GM23338 (cell line): ENCODE measurements at regions not wholly inside any gene's neighbourhood (a gene's known extent, or its start where the extent isn't known, plus 50 kb on each side); places are given as distances from the start of the nearest gene placed in this dataset.

Source experiments
- ATAC-seq: fragments of 200-7000 bp; cut with Tn5 transposase; 3 replicates; pipeline ENCODE4 v1.9.1; 2020
- DNase-seq: peaks from one replicate; pipeline ENCODE4 v3.0.0-alpha.2; 2015; ENCODE audit warnings: low spot score
- H2AFZ ChIP-seq: fragments of 200-600 bp; sonication (generic); 2 replicates; pipeline ENCODE4 v1.8.0; 2016; ENCODE audit warnings: antibody characterized with exemption, mild to moderate bottlenecking, moderate library complexity
- H3F3A ChIP-seq: fragments of 200-600 bp; sonication (generic); replicated peaks from 2 replicates; pipeline ENCODE4 v1.8.0; 2017; ENCODE audit warnings: antibody characterized with exemption, mixed run types, low read depth
- H3K27ac ChIP-seq: fragments of 200-600 bp; sonication (generic); 2 replicates; pipeline ENCODE4 v1.6.1; 2016; ENCODE audit warnings: low read depth
- H3K27me3 ChIP-seq: fragments of 200-600 bp; sonication (generic); 2 replicates; pipeline ENCODE4 v1.8.0; 2016; ENCODE audit warnings: mild to moderate bottlenecking, mixed run types, moderate library complexity; ENCODE audit not compliant: insufficient read depth
- H3K36me3 ChIP-seq: fragments of 200-600 bp; sonication (generic); 2 replicates; pipeline ENCODE4 v1.8.0; 2016; ENCODE audit warnings: mild to moderate bottlenecking; ENCODE audit not compliant: insufficient read depth
- H3K4me1 ChIP-seq: fragments of 200-600 bp; sonication (generic); 2 replicates; pipeline ENCODE4 v1.8.0; 2016; ENCODE audit warnings: mild to moderate bottlenecking, moderate library complexity; ENCODE audit not compliant: insufficient read depth
- H3K4me2 ChIP-seq: fragments of 200-600 bp; sonication (generic); 2 replicates; pipeline ENCODE4 v1.7.1; 2017; ENCODE audit warnings: mixed run types
- H3K4me3 ChIP-seq: fragments of 200-600 bp; sonication (generic); 2 replicates; pipeline ENCODE4 v1.6.1; 2016; ENCODE audit warnings: mixed run types
- H3K79me2 ChIP-seq: fragments of 200-600 bp; sonication (generic); replicated peaks from 2 replicates; pipeline ENCODE4 v1.8.0; 2017; ENCODE audit warnings: mild to moderate bottlenecking; ENCODE audit not compliant: insufficient read depth
- H3K9me2 ChIP-seq: fragments of 200-600 bp; sonication (generic); 2 replicates; pipeline ENCODE4 v1.8.0; 2017; ENCODE audit not compliant: insufficient read depth
- H4K20me1 ChIP-seq: fragments of 200-600 bp; sonication (generic); replicated peaks from 2 replicates; pipeline ENCODE4 v1.8.0; 2017; ENCODE audit warnings: mild to moderate bottlenecking; ENCODE audit not compliant: insufficient read depth
- H3K27ac Mint-ChIP-seq: 2 replicates; pipeline ENCODE4 v1.8.0; 2020; ENCODE audit warnings: inconsistent platforms, mild to moderate bottlenecking, moderate library complexity, mixed read lengths
- H3K27me3 Mint-ChIP-seq: 3 replicates; pipeline ENCODE4 v1.8.0; 2022; ENCODE audit warnings: low read depth, mild to moderate bottlenecking, moderate library complexity, mixed read lengths, inconsistent platforms; ENCODE audit not compliant: insufficient read depth, poor library complexity
- H3K36me3 Mint-ChIP-seq: 3 replicates; pipeline ENCODE4 v1.8.0; 2021; ENCODE audit warnings: low read depth, mild to moderate bottlenecking, inconsistent platforms, moderate library complexity, mixed read lengths
- H3K4me1 Mint-ChIP-seq: 3 replicates; pipeline ENCODE4 v1.8.0; 2020; ENCODE audit warnings: mild to moderate bottlenecking, inconsistent platforms, mixed read lengths
- H3K4me3 Mint-ChIP-seq: 3 replicates; pipeline ENCODE4 v1.8.0; 2021; ENCODE audit warnings: moderate library complexity, mild to moderate bottlenecking, inconsistent platforms, mixed read lengths
- H3K9me3 Mint-ChIP-seq: 3 replicates; pipeline ENCODE4 v1.8.0; 2020; ENCODE audit warnings: moderate library complexity, mild to moderate bottlenecking, inconsistent platforms, mixed read lengths
- EZH2 ChIP-seq: fragments of 200-600 bp; sonication (generic); IDR thresholded peaks from one replicate; pipeline ENCODE4 v1.8.0; 2017; ENCODE audit warnings: antibody characterized with exemption, mild to moderate bottlenecking, low read depth; ENCODE audit not compliant: unreplicated experiment
- JUNB ChIP-seq: IDR thresholded peaks from one replicate; pipeline ENCODE4 v1.6.1; 2016; ENCODE audit warnings: antibody characterized with exemption; ENCODE audit not compliant: unreplicated experiment
- REST ChIP-seq: IDR thresholded peaks from one replicate; pipeline ENCODE4 v1.6.1; 2018; ENCODE audit warnings: antibody characterized with exemption; ENCODE audit not compliant: unreplicated experiment
- STAT1 ChIP-seq: IDR thresholded peaks from one replicate; pipeline ENCODE4 v1.6.1; 2016; ENCODE audit warnings: antibody characterized with exemption; ENCODE audit not compliant: unreplicated experiment
- TF ChIP-seq, protein P1 (sequence below), 2 experiments: fragments of 200-600 bp in 1 of 2; sonication (generic) in 1 of 2; conservative IDR thresholded peaks; 2 replicates each; pipeline versions ENCODE4 v1.5.1 to v1.6.1; 2016 to 2017; ENCODE audit warnings: antibody characterized with exemption in 2 of 2, low read depth in 2 of 2, mild to moderate bottlenecking in 2 of 2, moderate library complexity in 1 of 2

GRCh38 chr16:85238233-85238647 is 126.0 kb upstream of the CIBAR2 start:
- H3K27ac Mint-ChIP-seq: no peak overlapping the region
- no peak overlapping the region for H3K4me3 Mint-ChIP-seq
- H3K36me3 Mint-ChIP-seq: no peaks in the 10 kb centered on the region; the same call in 2 of the 3 replicates
- ATAC-seq (peak; percentile 48), DNase-seq (peak; percentile 80)
- peaks cover 11% of the 10 kb centered on the region for H3K27me3 Mint-ChIP-seq
- no peaks in the 10 kb centered on the region for H4K20me1 ChIP-seq
- H3K27ac ChIP-seq: no peak overlapping the region
- H3K4me1 Mint-ChIP-seq: peaks cover 55% of the 10 kb centered on the region
- peak overlapping the region; percentile 48; the same call in 1 of the 2 replicates for H3K4me2 ChIP-seq
- H3K36me3 ChIP-seq: no peaks in the 10 kb centered on the region
- H3K4me1 ChIP-seq: peaks cover 33% of the 10 kb centered on the region
- peaks cover 17% of the 10 kb centered on the region; the same call in 1 of the 2 replicates for H3K79me2 ChIP-seq
- H2AFZ ChIP-seq: no peak overlapping the region
- H3K4me3 ChIP-seq: 0 out of 2 replicates have a peak overlapping the region, but pooled peaks have one; percentile 28
- H3K9me2 ChIP-seq: no peaks in the 10 kb centered on the region
- TF ChIP-seq, protein P1, sequence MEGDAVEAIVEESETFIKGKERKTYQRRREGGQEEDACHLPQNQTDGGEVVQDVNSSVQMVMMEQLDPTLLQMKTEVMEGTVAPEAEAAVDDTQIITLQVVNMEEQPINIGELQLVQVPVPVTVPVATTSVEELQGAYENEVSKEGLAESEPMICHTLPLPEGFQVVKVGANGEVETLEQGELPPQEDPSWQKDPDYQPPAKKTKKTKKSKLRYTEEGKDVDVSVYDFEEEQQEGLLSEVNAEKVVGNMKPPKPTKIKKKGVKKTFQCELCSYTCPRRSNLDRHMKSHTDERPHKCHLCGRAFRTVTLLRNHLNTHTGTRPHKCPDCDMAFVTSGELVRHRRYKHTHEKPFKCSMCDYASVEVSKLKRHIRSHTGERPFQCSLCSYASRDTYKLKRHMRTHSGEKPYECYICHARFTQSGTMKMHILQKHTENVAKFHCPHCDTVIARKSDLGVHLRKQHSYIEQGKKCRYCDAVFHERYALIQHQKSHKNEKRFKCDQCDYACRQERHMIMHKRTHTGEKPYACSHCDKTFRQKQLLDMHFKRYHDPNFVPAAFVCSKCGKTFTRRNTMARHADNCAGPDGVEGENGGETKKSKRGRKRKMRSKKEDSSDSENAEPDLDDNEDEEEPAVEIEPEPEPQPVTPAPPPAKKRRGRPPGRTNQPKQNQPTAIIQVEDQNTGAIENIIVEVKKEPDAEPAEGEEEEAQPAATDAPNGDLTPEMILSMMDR (conservative IDR thresholded peaks at IDR 0.05; ENCODE audit: low read depth in 2 of 2): peak; percentile 33 to 42; a peak in 2 of 4 replicates
- TF ChIP-seq EZH2: no peak
- H3K27me3 ChIP-seq: no peaks in the 10 kb centered on the region
- peaks cover 15% of the 10 kb centered on the region for H3F3A ChIP-seq
- H3K9me3 Mint-ChIP-seq: no peaks in the 10 kb centered on the region

GRCh38 chr16:85239239-85239638 is 127.0 kb upstream of the CIBAR2 start:
- peaks cover 52% of the 10 kb centered on the region for H3K4me1 Mint-ChIP-seq
- no peaks in the 10 kb centered on the region; the same call in 1 of the 3 replicates for H3K36me3 Mint-ChIP-seq
- H3K4me3 Mint-ChIP-seq: no peak overlapping the region
- peaks cover 11% of the 10 kb centered on the region for H3K27me3 Mint-ChIP-seq
- H3F3A ChIP-seq: peaks cover 12% of the 10 kb centered on the region
- DNase-seq (no peak), ATAC-seq (no peak)
- H3K9me3 Mint-ChIP-seq: no peaks in the 10 kb centered on the region; the same call in 2 of the 3 replicates
- no peak overlapping the region for H3K4me3 ChIP-seq
- H3K27ac ChIP-seq: 0 out of 2 replicates have a peak overlapping the region, but pooled peaks have one; percentile 32
- peaks cover 28% of the 10 kb centered on the region for H3K4me1 ChIP-seq
- H3K36me3 ChIP-seq: no peaks in the 10 kb centered on the region
- H3K9me2 ChIP-seq: no peaks in the 10 kb centered on the region
- no peaks in the 10 kb centered on the region for H4K20me1 ChIP-seq
- TF ChIP-seq, protein P1 (conservative IDR thresholded peaks at IDR 0.05; ENCODE audit: low read depth in 2 of 2): no peak
- TF ChIP-seq JUNB: no peak
- no peak for TF ChIP-seq STAT1
- no peak for TF ChIP-seq REST
- no peak overlapping the region for H2AFZ ChIP-seq
- H3K4me2 ChIP-seq: no peak overlapping the region
- H3K27me3 ChIP-seq: no peaks in the 10 kb centered on the region
- no peak overlapping the region for H3K27ac Mint-ChIP-seq
- peaks cover 18% of the 10 kb centered on the region for H3K79me2 ChIP-seq
